Fibroblast of mammary gland (primary cell): ENCODE measurements at regions not wholly inside any gene's neighbourhood (a gene's known extent, or its start where the extent isn't known, plus 50 kb on each side); places are given as distances from the start of the nearest gene placed in this dataset.

ENCODE experiments used
- DNase-seq: peaks from one replicate; pipeline ENCODE4 v3.0.0-alpha.2; 2010; ENCODE audit warnings: low read depth
- H3K4me3 ChIP-seq: 2 replicates; pipeline ENCODE4 v1.5.1; 2011; ENCODE audit warnings: low read depth, mild to moderate bottlenecking, low read length, moderate library complexity; ENCODE audit not compliant: control insufficient read depth
- TF ChIP-seq, protein P1 (sequence below): conservative IDR thresholded peaks from 2 replicates; pipeline ENCODE4 v1.5.1; 2011; ENCODE audit warnings: low read depth, low read length, inconsistent platforms; ENCODE audit not compliant: control insufficient read depth, insufficient read depth

- no peak overlapping the region for H3K4me3 ChIP-seq
- no peak for DNase-seq
- TF ChIP-seq, protein P1, sequence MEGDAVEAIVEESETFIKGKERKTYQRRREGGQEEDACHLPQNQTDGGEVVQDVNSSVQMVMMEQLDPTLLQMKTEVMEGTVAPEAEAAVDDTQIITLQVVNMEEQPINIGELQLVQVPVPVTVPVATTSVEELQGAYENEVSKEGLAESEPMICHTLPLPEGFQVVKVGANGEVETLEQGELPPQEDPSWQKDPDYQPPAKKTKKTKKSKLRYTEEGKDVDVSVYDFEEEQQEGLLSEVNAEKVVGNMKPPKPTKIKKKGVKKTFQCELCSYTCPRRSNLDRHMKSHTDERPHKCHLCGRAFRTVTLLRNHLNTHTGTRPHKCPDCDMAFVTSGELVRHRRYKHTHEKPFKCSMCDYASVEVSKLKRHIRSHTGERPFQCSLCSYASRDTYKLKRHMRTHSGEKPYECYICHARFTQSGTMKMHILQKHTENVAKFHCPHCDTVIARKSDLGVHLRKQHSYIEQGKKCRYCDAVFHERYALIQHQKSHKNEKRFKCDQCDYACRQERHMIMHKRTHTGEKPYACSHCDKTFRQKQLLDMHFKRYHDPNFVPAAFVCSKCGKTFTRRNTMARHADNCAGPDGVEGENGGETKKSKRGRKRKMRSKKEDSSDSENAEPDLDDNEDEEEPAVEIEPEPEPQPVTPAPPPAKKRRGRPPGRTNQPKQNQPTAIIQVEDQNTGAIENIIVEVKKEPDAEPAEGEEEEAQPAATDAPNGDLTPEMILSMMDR: no peak
These were observed 317.2 kb downstream of the ZSWIM6 start for GRCh38 chr5:61649231-61649630.

DNA sequence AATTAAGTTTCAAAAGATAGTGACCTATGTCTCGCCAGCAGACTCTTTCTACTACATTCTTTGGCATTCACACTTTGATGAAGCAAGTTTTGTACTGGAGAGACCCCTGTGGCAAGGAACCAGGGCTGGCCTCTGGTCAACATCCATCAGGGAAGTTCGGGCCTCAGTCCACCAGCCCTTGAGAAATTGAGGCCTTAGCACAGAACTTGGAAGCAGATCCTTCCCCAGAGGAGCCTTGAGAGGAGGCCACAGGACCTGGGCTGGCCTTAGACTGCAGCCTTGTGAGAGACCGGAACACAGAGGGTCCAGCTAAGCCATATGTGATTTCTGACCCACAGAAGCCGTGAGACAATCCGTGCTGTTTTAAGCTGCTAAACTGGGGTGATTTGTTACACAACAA, 317.9 kb downstream of the ZSWIM6 start:
- no peak for DNase-seq
- H3K4me3 ChIP-seq: no peak overlapping the region
- TF ChIP-seq, protein P1: no peak

GRCh38 chr5:61650661-61651060, 318.6 kb downstream of the ZSWIM6 start:
- TF ChIP-seq, protein P1: no peak
- H3K4me3 ChIP-seq: no peak overlapping the region
- no peak for DNase-seq

DNA sequence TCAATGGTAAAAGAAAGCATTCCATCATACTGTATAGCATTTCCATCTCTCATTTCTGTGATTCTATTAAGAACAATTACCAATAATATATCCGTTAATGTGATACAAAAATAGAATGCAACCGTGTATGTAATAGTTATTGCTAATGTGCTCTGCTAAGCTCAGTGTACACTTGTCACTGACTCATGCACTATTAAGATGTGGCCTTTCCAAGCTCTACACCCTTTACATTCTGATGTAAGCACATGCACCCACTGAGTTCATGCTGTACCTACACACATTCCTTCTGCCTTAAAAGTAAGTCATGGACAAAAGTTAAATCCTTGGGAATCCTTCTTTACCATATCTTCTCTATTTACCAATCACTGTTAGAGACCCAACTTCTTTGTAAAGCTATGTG, 319.1 kb downstream of the ZSWIM6 start:
- DNase-seq: no peak
- no peak overlapping the region for H3K4me3 ChIP-seq
- TF ChIP-seq, protein P1: no peak

- TF ChIP-seq, protein P1: no peak
- DNase-seq: no peak
These were observed 320.9 kb downstream of the ZSWIM6 start for GRCh38 chr5:61652916-61653315.

GRCh38 chr5:61653807-61654580, 321.9 kb downstream of the ZSWIM6 start:
- no peak for DNase-seq

More at GRCh38 chr5:61652916-61653315, 320.9 kb downstream of the ZSWIM6 start:
- H3K4me3 ChIP-seq: no peak overlapping the region

More at GRCh38 chr5:61653807-61654580, 321.9 kb downstream of the ZSWIM6 start:
- TF ChIP-seq, protein P1: no peak
- H3K4me3 ChIP-seq: no peak overlapping the region
